Dermis microvascular lymphatic vessel endothelial cell (primary cell): ENCODE measurements at regions not wholly inside any gene's neighbourhood (a gene's known extent, or its start where the extent isn't known, plus 50 kb on each side); places are given as distances from the start of the nearest gene placed in this dataset.

Experiments used
- DNase-seq, 2 donors: peaks; one replicate each; pipeline versions ENCODE4 v3.0.0 to v3.0.0-alpha.2; 2010; ENCODE audit warnings: low read depth in 2 of 2

DNA sequence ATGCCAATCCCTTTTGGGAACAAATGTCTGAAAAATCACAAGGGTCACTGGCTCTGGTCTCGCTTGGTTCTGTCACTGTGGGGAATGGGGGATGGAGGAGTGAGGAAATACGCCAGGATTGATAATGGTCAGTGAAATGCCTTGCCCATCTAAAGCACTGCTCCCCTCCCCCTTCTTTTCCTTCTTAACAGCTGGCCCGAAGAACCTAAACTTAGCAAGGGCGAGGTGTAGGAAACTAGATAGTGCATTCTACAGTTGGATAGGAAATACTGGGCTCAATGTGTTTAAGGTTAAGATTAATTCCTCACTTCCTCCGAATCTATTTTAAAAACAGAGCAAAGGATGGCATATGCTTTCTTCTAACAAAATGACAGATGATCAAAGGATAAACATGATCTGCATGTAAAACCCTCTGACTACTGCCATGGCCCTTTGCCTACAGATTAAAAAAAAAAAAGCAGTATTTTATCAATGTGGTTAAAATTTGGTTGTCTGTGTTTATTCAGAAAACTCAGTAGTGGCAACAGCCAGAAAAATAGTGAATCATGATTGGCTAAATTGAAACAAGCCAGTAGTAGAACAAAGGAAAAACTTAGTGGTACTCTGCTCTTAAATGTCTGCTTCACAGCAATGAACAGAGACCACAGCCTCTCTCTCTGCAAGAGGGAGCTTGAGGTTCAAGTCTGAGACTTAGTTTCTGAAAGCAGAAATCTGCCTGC is 86.1 kb upstream of the VAV3 start:
- DNase-seq: peak; percentile 45 to 82

DNA sequence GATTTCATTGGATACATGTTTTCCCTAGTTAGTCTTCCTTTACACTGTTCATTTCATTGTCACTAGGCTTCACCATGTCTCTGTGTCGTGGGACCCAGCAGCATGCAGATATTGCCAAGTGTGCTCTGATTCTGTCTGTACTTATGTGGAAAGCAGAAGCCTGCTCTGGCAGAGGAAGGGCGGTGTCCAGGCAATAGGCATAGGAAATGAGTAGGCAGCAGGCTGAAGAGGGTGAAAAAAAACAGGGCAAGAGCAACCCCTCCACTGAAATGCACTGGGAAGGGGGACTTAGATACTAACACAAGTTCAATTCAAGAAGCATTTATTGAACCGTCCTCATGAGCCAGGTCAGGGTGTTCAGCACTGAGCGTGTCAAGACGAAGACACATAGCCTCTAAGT is 85.2 kb upstream of the VAV3 start:
- DNase-seq: peak in 1 of 2 donors; percentile 55

DNA sequence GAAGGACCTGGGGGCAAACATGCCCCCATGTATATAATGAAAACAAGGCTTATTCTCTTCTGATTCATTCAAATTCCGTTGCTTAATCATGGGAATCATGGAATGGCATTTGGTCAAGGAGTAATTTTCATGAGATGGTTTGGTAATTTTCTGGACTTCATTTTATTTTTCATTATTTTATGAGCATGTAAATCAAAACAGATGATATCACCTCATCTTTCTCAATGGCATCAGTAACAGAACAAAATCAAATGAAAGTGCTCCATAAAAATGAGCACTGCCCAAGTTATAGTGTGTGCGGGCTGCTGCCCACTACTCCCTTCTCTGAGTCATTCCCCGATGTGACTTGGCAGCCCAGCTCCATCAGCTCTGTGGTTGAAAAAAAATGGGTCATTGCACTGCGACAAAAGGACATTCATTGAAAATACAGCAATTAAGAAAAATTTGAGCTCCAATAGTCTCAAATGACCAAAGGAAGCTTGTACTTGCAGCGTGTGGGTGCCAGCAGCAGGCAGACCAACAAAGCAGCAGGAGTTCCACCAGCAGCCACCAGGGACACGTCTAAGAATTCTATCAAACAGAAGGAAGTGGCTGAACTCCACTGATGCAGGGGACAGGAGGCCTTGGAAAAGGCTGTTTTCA is 84.3 kb upstream of the VAV3 start:
- DNase-seq: peak in 1 of 2 donors; percentile 37

DNA sequence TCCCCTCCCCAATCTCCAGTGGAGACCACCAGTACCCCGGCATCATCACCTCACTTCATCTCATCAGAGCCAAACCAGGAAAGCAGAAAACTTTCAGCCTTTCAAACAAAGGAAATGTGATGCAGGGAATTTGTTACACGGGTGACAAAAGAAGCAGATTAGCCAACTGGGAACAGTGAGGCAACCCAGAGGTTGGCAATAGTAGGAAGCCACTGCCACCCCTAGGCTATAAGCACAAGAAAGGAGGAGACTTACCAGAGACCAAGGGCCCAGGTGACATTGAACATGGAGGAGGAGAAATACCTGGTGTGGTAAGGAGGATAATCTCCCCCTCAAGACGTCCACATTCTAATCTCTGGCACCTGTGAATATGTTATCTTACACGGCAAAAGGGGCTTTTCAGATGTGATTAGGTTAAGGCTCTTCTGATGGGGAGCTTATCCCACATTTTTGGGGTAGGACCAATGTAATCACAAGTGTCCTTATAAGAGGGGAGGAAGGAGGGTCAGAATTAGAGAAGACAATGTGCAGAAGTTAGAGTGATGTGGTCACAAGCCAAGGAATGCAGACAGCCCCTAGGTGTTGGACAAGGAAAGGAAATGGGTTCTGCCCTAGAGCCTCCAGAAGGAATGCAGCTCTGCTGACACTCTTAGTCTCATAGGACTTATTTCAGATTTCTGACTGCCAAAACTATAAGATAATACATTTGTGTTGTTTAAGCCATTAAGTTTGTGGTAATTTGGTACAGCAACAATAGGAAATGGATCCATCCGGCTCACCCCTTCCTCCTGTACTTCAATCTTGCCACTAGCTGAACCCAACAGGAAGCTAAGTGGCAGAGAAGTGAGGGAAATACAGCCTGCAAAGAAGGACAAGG is 83.6 kb upstream of the VAV3 start:
- DNase-seq: no peak

DNA sequence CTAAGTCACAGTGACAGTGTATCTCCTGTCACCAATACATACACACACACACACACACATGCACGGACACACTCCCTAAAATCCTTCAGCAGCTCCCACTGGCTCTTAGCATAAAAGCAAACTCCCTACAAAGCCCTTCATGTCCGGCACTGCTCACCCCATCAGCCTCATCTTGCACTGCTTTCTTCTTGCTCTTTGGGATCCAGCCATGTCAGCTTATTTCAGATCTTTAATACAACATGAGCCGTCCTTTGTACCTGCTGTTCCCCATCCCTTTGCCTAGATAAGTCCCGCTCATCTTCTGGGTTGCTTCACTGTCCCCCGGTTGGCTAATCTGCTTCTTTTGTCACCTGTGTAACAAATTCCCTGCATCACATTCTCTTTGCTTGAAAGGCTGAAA is 82.1 kb upstream of the VAV3 start:
- no peak for DNase-seq

DNA sequence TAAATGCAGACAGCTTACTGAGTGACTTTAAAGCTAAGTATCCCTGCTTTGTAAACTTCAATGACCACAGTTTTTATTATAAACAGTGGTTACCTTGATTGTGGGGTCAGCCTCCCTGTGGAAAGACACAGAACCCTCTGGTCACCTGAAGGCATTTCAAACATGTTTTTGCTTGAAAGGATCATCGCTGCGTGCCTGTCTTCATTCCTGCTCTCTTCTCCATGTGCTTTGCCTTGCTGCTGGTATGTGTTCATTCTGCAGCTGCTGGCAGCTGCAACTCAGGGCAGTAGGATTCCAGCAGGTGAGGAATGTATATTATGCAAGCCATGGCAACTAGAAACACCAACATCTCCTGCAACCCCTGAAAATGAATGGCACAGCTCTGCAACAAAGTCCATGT is 81.0 kb upstream of the VAV3 start:
- no peak for DNase-seq

DNA sequence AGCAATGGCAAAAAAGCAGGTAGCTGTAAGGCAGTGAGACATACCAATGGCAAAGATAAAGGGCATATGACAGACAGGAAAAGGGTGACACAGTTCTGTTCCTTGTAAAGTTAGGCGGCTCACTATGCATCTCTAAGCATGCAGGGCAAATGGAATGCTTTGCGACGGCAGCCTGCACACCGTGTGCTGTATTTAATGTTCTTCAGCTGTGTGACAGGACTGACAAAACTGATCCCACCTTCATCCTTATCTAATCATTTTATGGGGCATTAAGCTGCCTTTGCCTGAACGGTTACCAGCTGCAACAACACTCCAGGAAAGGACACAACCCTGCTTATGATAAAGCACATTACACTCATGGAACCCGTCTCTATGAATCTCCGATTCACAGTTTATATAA is 80.5 kb upstream of the VAV3 start:
- DNase-seq: no peak

DNA sequence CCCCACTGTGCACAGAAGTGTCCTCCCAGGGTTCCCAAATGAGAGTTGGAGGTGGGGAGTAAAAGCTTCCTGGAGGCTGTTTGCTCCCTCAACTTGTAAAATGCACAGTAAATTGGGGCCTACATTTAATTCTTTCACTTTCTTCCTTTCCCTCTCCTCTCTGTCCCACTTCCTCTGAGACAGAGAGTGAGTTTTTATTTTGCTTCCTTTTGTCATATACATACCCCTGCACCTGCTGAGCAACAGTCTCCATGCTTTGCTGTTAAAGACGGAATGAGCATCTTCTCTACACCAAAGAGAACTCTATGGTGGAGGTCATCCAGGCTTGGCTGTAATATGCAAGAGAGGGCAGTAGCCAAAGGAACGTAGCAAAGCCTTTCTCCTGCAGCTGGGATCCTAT is 79.3 kb upstream of the VAV3 start:
- no peak for DNase-seq

DNA sequence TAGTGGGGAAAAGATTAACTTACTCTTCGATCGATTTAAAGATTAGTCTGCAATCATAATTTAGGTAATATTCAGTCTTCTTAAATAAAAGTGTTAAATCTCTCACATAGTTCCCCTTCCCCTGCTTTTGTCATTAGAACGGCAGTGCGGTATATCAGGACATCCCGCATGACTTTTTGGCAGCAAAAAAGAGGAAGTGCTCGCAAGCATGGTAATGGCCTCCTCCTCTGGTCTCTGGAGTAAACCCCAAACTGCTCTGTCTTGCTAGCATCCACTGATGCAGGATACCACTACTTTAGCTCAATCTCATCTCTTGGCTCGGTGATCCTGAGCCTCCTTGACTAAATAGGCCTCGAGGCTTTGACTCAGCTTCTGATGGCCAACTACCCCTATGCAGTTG is 78.7 kb upstream of the VAV3 start:
- no peak for DNase-seq

DNA sequence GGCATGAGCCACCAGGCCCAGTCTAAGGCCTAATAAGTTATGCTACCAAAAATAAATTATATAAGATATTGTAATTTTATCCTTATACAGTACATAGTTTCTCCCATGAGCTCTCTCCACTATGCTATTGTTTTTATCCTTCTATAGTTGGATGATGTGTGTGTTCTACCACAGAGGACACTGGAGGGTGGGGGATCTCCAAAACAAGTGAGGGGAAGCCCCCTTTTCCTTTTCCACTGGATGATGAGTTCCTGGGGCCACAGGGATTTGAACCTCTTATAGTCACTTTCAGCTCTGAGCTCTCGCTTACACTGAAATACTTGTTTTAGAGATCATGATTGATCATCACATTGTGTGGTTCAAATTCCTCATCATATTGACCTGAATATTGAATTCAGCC is 77.6 kb upstream of the VAV3 start:
- DNase-seq: no peak

DNA sequence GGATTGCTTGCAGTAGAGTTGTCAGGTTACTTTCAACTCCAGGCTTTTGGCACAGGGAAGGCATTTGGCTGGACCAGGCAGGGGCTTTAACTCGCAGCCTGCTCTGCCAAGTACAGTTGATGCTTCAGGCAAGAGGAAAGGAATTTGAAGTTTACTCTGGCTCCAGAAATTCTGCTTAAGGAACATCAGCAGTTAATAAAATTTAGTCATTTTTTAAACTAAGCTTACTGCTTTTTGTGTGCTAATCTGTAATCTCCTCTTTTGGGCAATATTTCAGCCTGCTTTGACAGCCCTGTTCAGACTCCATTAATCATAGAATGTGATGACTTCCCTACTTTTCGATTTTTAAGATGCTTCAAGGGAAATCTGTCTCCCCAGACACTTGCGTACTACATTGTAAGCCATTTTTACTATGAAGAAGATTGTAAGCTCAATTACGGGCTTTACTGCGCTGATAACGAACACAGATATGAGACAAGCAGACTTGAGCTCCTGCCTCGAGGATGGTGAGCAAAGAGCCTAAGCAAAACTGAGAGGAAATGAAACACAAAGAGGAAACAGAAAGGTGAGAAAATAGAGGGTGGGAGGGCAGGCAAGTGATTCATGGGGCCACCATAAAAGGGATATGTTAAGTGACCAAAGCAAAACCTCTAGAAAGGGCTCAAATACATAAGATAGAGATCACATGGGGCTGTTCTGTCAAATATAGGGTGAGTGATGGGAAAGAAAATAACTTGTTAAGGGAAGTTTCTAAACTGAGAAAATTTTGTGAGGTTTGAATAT is 76.6 kb upstream of the VAV3 start:
- peak in 1 of 2 donors; percentile 14 for DNase-seq

DNA sequence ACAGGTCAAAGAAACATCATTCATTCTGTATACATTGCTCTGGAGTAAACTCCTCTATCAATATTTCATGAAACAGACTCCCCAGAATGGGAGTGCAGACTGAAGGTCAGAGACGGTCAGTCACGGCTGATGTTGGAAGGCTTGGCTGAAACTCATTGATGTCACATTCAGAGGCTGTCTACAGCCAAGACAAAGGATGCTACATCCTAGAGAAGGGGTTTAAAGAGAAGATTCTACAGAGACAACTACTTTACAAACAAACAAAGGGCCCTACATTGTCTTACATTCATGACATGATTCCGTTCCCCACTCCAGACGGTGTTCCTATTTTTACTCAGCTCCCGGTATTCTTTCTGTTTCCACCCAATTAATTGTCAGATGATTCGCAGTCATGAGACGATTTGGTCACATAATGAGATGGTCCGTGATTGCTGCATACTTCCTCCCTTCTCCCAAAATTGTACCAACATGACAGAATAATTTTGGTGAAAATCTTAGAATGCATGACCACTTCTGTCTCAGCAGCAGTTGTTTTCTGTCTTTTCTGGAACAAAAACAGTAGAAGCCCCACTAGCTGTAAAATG is 73.8 kb upstream of the VAV3 start:
- no peak for DNase-seq

DNA sequence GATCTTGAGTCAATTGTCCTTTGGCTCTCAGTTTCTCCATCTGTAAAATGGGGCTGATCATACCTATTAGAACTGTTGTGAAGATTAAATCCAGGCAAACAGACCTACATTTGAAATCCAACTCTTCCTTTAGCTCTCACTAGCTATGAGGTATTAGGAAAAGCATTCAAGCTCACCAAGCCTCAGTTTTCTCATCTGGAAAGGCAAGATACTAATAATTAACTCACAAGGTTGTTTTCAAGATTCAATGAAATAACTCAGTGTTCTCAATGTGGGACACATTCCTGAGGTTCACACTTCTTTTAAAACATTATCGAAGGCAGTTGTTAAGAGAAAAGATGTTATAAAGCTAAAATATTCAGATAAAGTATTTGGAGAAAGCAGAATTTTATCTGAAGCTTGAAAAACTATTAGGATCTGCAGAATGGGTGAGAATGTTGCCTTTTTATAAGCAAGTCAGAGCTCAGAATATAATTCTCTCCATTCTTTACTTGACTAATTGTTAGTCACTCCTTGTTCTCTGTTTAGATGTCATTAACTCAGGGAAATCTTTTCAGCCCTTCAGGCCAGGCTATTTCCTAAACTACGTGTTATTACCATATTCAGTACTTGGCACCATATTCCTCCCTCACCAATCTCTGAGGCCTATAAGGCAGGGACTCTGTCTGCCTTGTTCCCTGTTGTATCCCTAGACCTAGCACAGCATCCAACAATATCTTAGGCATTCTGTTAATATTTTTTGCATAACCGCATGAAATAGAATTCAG is 72.0 kb upstream of the VAV3 start:
- no peak for DNase-seq

DNA sequence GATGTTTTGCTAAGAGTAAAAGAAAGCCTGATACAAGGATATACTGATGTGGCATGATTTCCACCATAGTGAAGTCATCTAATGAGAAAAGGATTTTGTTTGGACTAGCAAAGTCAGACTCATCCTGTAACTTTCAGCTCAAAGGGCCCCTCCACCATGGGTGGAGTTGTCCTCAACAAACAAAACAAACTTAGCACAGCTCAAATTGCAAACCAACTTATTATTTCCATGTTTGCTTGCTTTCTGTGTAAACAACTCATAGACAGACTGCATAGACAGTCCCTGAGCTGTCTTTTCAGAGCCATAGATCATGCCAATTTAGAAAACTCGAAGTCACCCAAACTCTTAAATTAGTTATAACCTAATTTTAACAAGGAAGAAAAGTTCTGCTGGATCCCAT is 69.4 kb upstream of the VAV3 start:
- no peak for DNase-seq

DNA sequence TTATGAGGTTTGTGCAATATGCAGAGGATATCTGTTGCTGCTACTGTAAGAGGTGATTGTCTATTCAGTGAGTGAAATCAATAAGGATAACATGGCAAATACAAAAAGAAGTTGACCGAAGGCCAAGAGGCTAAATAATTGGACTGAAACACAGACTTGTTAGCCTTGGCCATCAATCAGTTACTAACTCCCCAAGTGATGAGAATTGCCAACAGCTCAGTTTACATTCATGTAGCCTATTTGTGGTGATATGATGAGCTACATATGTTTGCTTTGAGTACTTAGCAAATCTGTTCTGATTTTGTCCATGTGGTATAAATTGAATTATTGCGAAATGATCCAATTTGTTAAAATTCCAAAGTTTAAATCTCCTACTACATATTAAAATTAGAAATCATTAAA is 68.6 kb upstream of the VAV3 start:
- no peak for DNase-seq

DNA sequence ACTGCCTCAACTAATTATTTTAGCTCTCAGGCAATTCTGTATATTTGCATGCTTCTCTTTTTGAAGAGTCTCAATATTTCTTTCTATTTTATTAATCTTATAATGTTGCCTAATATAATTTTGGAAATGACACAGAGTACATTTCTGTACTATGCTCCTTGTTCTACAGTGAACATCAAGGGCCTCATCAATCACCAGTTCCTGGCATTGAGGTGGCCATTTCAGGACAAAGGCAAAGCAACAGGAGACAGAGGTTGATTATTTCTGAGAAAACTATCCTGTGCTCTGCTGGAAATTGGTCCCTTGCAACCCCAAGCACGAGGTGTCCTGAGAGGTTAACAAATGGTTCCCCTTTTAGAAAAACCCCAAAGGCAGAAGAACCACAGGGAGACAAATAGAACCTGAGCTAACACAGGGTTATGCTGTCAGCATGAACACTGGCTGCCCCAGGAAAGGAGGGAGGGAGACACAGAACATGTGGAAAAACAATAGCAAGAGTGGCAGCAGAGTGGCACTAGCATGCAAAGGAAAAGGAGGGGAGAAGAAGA is 63.9 kb upstream of the VAV3 start:
- no peak for DNase-seq

DNA sequence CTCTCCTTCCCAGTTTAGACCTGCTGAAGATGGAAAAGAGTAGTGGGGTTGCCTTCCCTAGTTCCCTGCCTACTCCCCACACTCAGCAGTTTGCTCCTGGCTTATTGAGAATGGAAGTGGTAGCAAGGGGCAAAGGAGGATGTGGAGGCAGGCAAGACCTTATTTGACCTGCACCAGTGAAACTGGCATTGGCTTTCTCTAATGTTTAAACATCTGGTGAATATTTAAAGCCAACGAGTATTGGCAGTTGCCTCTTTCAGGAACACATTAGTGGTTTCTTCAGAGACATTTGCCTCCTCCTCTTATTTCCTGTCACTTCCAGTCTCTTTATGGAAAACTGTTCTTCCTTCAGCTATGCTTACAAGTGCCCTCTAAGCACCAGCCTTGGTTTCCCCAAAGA is 62.4 kb upstream of the VAV3 start:
- DNase-seq: no peak

DNA sequence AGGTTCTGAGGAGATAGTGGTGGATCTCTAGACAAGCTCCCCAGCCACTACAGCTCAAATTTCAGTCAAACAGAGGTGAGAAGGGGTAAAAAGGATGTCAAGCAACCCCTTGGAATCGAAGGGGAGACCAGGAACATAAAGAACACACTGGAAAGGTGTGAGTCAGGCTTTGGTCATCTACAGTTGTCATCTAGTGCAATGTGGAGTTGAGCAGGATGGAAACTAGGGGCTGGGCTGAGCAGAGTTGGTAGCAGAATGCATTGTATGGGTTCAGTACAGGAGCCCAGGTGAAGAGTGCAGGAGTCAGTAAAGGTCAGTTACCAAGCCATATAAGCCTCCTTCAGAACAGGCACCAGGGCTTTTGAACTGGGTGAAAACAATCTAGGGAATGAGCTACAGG is 52.7 kb upstream of the VAV3 start:
- peak in 1 of 2 donors; percentile 22 for DNase-seq

DNA sequence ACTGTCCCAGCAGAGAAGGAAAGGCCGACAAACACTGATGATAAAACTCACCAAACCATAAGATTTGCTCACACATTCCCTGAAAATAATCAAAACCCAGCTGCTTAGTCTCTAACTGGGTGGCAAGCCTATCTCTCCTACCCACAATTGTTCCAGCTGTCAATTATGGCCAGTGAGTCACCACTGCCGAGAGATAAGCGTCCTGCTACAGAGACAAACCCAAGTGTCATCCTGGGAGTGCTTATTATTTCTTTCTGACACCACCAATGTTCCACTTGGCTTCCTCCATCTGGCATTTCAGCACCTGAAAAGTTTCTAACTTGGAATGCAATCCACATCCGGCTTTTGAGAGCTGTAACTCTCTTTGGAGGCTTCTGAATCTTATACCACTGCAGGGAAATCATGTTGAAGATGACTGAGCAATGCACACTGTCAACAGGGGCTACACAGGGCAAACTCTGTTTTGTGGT is 51.5 kb upstream of the VAV3 start:
- DNase-seq: peak; percentile 50 to 92
